Endothelial cell of umbilical vein (primary cell): ENCODE measurements at regions not wholly inside any gene's neighbourhood (a gene's known extent, or its start where the extent isn't known, plus 50 kb on each side); places are given as distances from the start of the nearest gene placed in this dataset.
"Not testable (repeated sequence)": the region's sequence is repeated elsewhere in the genome, so short reads cannot be mapped to it uniquely, and the experiment has no call there.

Experiments
- EZH2 ChIP-seq: IDR thresholded peaks from 2 replicates; pipeline ENCODE4 v1.6.1; 2012; ENCODE audit warnings: borderline replicate concordance, low read depth, mild to moderate bottlenecking, moderate library complexity, low read length, inconsistent platforms; ENCODE audit not compliant: severe bottlenecking
- POLR2A ChIP-seq: IDR thresholded peaks from 2 replicates; pipeline ENCODE4 v1.6.1; 2012; ENCODE audit warnings: low read depth, mild to moderate bottlenecking, control low read depth, low read length
- POLR2AphosphoS5 ChIP-seq: IDR thresholded peaks from 2 replicates; pipeline ENCODE4 v1.6.1; 2012; ENCODE audit warnings: low read depth, mild to moderate bottlenecking, control low read depth, low read length, moderate library complexity; ENCODE audit not compliant: insufficient read depth
- TF ChIP-seq, protein P1 (sequence below), 2 donors: IDR thresholded peaks; 1 replicate in 1 of 2; 2 replicates in 1 of 2; pipeline ENCODE4 v1.5.1; 2011; ENCODE audit warnings: low read length in 2 of 2, mild to moderate bottlenecking in 2 of 2, moderate library complexity in 2 of 2, control low read depth in 1 of 2, inconsistent platforms in 1 of 2, low read depth in 1 of 2; ENCODE audit not compliant: insufficient read depth in 1 of 2; ENCODE audit errors: extremely low read depth in 1 of 2

DNA sequence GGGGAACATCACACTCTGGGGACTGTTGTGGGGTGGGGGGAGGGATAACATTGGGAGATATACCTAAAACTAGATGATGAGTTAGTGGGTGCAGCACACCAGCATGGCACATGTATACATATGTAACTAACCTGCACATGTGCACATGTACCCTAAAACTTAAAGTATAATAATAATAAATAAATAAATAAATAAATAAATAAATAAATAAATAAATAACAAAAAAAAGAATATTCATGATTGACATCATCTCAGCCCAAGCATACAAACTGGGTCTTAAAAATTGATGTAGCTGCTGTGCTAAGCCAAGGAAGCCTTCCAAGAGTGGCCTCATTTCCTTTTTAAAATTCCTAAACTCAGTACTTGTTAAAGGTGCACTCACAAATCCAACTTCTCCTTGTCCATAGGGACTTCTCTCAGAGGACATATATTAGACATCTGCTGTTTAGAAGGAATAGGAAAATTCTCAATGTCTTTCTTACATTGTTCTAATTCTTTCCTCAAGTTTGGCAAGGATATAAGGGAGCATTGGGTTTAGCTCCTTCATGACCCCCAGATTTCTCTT, 1235.4 kb downstream of the CNTNAP5 start:
- TF ChIP-seq, protein P1, sequence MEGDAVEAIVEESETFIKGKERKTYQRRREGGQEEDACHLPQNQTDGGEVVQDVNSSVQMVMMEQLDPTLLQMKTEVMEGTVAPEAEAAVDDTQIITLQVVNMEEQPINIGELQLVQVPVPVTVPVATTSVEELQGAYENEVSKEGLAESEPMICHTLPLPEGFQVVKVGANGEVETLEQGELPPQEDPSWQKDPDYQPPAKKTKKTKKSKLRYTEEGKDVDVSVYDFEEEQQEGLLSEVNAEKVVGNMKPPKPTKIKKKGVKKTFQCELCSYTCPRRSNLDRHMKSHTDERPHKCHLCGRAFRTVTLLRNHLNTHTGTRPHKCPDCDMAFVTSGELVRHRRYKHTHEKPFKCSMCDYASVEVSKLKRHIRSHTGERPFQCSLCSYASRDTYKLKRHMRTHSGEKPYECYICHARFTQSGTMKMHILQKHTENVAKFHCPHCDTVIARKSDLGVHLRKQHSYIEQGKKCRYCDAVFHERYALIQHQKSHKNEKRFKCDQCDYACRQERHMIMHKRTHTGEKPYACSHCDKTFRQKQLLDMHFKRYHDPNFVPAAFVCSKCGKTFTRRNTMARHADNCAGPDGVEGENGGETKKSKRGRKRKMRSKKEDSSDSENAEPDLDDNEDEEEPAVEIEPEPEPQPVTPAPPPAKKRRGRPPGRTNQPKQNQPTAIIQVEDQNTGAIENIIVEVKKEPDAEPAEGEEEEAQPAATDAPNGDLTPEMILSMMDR (IDR thresholded peaks at IDR 0.05; ENCODE audit: extremely low read depth in 1 of 2, insufficient read depth in 1 of 2, low read depth in 1 of 2, low read length in 2 of 2) = not testable (repeated sequence)
- TF ChIP-seq POLR2A, POLR2AphosphoS5, EZH2: not testable (repeated sequence)
